K562 (cell line): ENCODE measurements at regions not wholly inside any gene's neighbourhood (a gene's known extent, or its start where the extent isn't known, plus 50 kb on each side); places are given as distances from the start of the nearest gene placed in this dataset.

ENCODE experiments used
- ATF3 ChIP-seq, 2 experiments: fragments of 450-650 bp in 1 of 2; sonication (generic) in 1 of 2; formaldehyde crosslinking in 1 of 2; IDR thresholded peaks in 1 of 2; conservative IDR thresholded peaks in 1 of 2; 2 replicates each; pipeline versions ENCODE4 v1.6.1 to v1.8.1; 2016 to 2023; ENCODE audit warnings: mild to moderate bottlenecking in 2 of 2, moderate library complexity in 2 of 2, inconsistent platforms in 1 of 2, missing genetic modification reagents in 1 of 2
- CXXC5 ChIP-seq: fragments of 250-450 bp; sonication (Bioruptor Pico); IDR thresholded peaks from 2 replicates; pipeline ENCODE4 v1.8.0; 2022; ENCODE audit warnings: inconsistent platforms, mild to moderate bottlenecking, moderate library complexity
- HCFC1 ChIP-seq: IDR thresholded peaks from 2 replicates; pipeline ENCODE4 v1.6.1; 2012; ENCODE audit warnings: low read depth, low read length, improper control_type of control experiment
- NUFIP1 ChIP-seq: fragments of 450-650 bp; IDR thresholded peaks from 2 replicates; pipeline ENCODE4 v1.6.1; 2018; ENCODE audit not compliant: partially characterized antibody
- PHF8 ChIP-seq: fragments of 200-600 bp; sonication (generic); IDR thresholded peaks from 2 replicates; pipeline ENCODE4 v1.6.1; 2012; ENCODE audit warnings: mixed run types, mild to moderate bottlenecking, inconsistent platforms, low read length, moderate library complexity, borderline replicate concordance
- RBM15 ChIP-seq: fragments of 200-400 bp; formaldehyde crosslinking; IDR thresholded peaks from 2 replicates; pipeline ENCODE4 v1.6.1; 2018; ENCODE audit warnings: mild to moderate bottlenecking, low read length, moderate library complexity; ENCODE audit not compliant: insufficient read depth
- REST ChIP-seq, 2 experiments: fragments of 450-650 bp; formaldehyde crosslinking in 1 of 2; IDR thresholded peaks; 2 replicates each; pipeline versions ENCODE4 v1.4.0 to v1.6.1; 2014 to 2020; ENCODE audit warnings: mild to moderate bottlenecking in 2 of 2, borderline replicate concordance in 1 of 2, low read depth in 1 of 2
- ZNF764 ChIP-seq: fragments of 250-450 bp; sonication (Bioruptor Pico); IDR thresholded peaks from 2 replicates; pipeline ENCODE4 v1.4.0; 2020; ENCODE audit warnings: low read depth, mild to moderate bottlenecking, moderate library complexity

GRCh38 chr1:80369780-80370179 is 1363.2 kb upstream of the ADGRL4 start (continued):
- TF ChIP-seq REST (IDR thresholded peaks at IDR 0.05; ENCODE audit: borderline replicate concordance): no peak
- TF ChIP-seq REST (CRISPR knock-in tag; IDR thresholded peaks at IDR 0.05; ENCODE audit: low read depth): no peak
- no peak for TF ChIP-seq NUFIP1
- TF ChIP-seq PHF8: no peak
- TF ChIP-seq RBM15: no peak
- no peak for TF ChIP-seq ATF3 (IDR thresholded peaks at IDR 0.05)
- TF ChIP-seq ATF3 (CRISPR knock-in tag; conservative IDR thresholded peaks at IDR 0.05): no peak
- no peak for TF ChIP-seq CXXC5 (CRISPR knock-in tag)
- no peak for TF ChIP-seq ZNF764 (CRISPR knock-in tag)
- no peak for TF ChIP-seq HCFC1
- TF ChIP-seq, all 486 proteins: peak for 0
